ENCODE measurements at regions not wholly inside any gene's neighbourhood (a gene's known extent, or its start where the extent isn't known, plus 50 kb on each side); places are given as distances from the start of the nearest gene placed in this dataset.

DNA sequence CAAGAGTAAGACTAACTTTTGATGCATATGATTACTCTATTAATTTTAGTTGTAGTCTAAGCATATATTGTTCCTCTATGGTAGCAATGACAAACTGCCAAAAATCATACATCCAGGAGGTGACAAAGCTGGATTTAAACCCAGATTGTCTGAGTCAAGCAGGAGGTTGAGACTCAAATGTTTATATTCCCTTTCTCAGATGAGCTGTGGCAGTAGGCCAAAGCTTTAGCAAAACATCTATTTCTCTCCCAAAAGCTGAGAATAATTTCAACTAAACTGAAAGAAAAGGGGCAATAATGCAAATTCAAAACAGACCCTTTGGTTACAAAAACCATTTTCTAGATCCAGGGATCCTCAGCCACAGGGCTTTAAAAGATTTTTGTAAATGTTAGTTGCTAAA is 173.6 kb downstream of the SEC23A start:
- TF ChIP-seq GATA3 (IDR thresholded peaks at IDR 0.05; ENCODE audit: low read depth, low read length): no peak
- TF ChIP-seq GATA2 (IDR thresholded peaks at IDR 0.05; ENCODE audit: low read depth, low read length): no peak

Data from SH-SY5Y (cell line).